ENCODE measurements at regions not wholly inside any gene's neighbourhood (a gene's known extent, or its start where the extent isn't known, plus 50 kb on each side); places are given as distances from the start of the nearest gene placed in this dataset.

GRCh38 chr7:23971031-23971430 lies 261.0 kb downstream of the STK31 start:
- Histone ChIP-seq H3K27ac (ENCODE audit: low read depth, low read length) (no peak overlapping the region), H2AFZ (ENCODE audit: low read depth, low read length, poor library complexity, severe bottlenecking) (no peak overlapping the region), H3K27me3 (ENCODE audit: insufficient read depth, low read length) (no peaks in the 10 kb centered on the region), H3K9me2 (ENCODE audit: insufficient read depth) (no peaks in the 10 kb centered on the region), H3K4me1 (ENCODE audit: control insufficient read depth in 1 of 2, insufficient read depth in 2 of 2, low read length in 2 of 2) (no peaks in the 10 kb centered on the region), H3K79me2 (ENCODE audit: insufficient read depth, low read length) (no peaks in the 10 kb centered on the region), H3K9ac (ENCODE audit: low read length) (no peak overlapping the region), H3K4me3 (replicated peaks in 1 of 2; ENCODE audit: low read depth in 1 of 2, low read length in 2 of 2) (no peak overlapping the region), H3K9me3 (ENCODE audit: control insufficient read depth in 1 of 2, insufficient read depth in 1 of 2, low read depth in 1 of 2, low read length in 2 of 2) (no peaks in the 10 kb centered on the region), H4K20me1 (ENCODE audit: insufficient read depth) (no peaks in the 10 kb centered on the region), H3K36me3 (ENCODE audit: control insufficient read depth in 1 of 2, insufficient read depth in 2 of 2, low read length in 2 of 2) (no peaks in the 10 kb centered on the region), H3K4me2 (ENCODE audit: low read length) (no peak overlapping the region)
- ChIA-PET CTCF (no interaction called here), RAD21 (ENCODE audit: low non-redundant PET in 1 of 2, low total read pairs in 2 of 2, uncharacterized antibody in 2 of 2, unreplicated experiment in 2 of 2) (no interaction called here), POLR2A (no interaction called here)
- BruUV-seq (replicated peaks): no TSS peak
- no peak for ATAC-seq
- no peak for DNase-seq (ENCODE audit: low read depth, low spot score)
- intact Hi-C loops (cut with micrococcal nuclease): no loop called here
- TF ChIP-seq SRF (IDR thresholded peaks at IDR 0.05; ENCODE audit: low read depth) (no peak), SP1 (IDR thresholded peaks at IDR 0.05; ENCODE audit: low read depth) (no peak), MAX (IDR thresholded peaks at IDR 0.05) (no peak), REST (IDR thresholded peaks at IDR 0.05; ENCODE audit: low read depth) (no peak), EZH2 (IDR thresholded peaks at IDR 0.05) (no peak), POLR2AphosphoS5 (IDR thresholded peaks at IDR 0.05; ENCODE audit: low read depth, low read length) (no peak), ZFX (IDR thresholded peaks at IDR 0.05) (no peak), ATF3 (IDR thresholded peaks at IDR 0.05) (no peak), CTCF (IDR thresholded peaks at IDR 0.05 in 2 of 3, conservative IDR thresholded peaks at IDR 0.05 in 1 of 3; ENCODE audit: borderline replicate concordance in 1 of 3, insufficient read depth in 1 of 3, low read depth in 2 of 3, low read length in 2 of 3) (no peak), CBX3 (IDR thresholded peaks at IDR 0.05; ENCODE audit: low read depth) (no peak), ELF1 (IDR thresholded peaks at IDR 0.05; ENCODE audit: borderline replicate concordance, low read depth) (no peak), ZNF274 (IDR thresholded peaks at IDR 0.05; ENCODE audit: low read depth, low read length) (no peak), RAD21 (IDR thresholded peaks at IDR 0.05; ENCODE audit: low read depth) (no peak), TCF7L2 (IDR thresholded peaks at IDR 0.05; ENCODE audit: borderline replicate concordance, extremely low read depth, insufficient read depth, insufficient read length) (no peak), SIN3A (IDR thresholded peaks at IDR 0.05; ENCODE audit: low read depth) (no peak), YY1 (IDR thresholded peaks at IDR 0.05; ENCODE audit: extremely low read depth, insufficient replicate concordance, low read depth, low read length) (no peak)
- TF ChIP-seq, protein P1, sequence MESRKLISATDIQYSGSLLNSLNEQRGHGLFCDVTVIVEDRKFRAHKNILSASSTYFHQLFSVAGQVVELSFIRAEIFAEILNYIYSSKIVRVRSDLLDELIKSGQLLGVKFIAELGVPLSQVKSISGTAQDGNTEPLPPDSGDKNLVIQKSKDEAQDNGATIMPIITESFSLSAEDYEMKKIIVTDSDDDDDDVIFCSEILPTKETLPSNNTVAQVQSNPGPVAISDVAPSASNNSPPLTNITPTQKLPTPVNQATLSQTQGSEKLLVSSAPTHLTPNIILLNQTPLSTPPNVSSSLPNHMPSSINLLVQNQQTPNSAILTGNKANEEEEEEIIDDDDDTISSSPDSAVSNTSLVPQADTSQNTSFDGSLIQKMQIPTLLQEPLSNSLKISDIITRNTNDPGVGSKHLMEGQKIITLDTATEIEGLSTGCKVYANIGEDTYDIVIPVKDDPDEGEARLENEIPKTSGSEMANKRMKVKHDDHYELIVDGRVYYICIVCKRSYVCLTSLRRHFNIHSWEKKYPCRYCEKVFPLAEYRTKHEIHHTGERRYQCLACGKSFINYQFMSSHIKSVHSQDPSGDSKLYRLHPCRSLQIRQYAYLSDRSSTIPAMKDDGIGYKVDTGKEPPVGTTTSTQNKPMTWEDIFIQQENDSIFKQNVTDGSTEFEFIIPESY (IDR thresholded peaks at IDR 0.05; ENCODE audit: extremely low read depth, insufficient replicate concordance, low read length): no peak
